Left lung (tissue), 4 donors: ENCODE measurements at regions not wholly inside any gene's neighbourhood (a gene's known extent, or its start where the extent isn't known, plus 50 kb on each side); places are given as distances from the start of the nearest gene placed in this dataset.

Experiments
- ATAC-seq: fragments of 200-7000 bp; cut with Tn5 transposase; one replicate; pipeline ENCODE4 v1.9.1; 2020; ENCODE audit warnings: moderate library complexity
- DNase-seq, 4 donors: peaks; one replicate each; pipeline ENCODE4 v3.0.0-alpha.2; 2013 to 2020
- H3K27ac ChIP-seq, 2 donors: fragments of 200-600 bp; sonication (generic) in 1 of 2; one replicate each; pipeline versions ENCODE4 v1.5.0 to v1.8.0; 2020 to 2021
- H3K27me3 ChIP-seq, 2 donors: fragments of 200-600 bp; sonication (generic) in 1 of 2; one replicate each; pipeline versions ENCODE4 v1.5.0 to v1.8.0; 2020 to 2021
- H3K36me3 ChIP-seq, 2 donors: fragments of 200-600 bp; sonication (generic) in 1 of 2; one replicate each; pipeline versions ENCODE4 v1.5.0 to v1.8.0; 2020 to 2021
- H3K4me1 ChIP-seq, 2 donors: fragments of 200-600 bp; one replicate each; pipeline ENCODE4 v1.8.0; 2021
- H3K4me3 ChIP-seq, 2 donors: fragments of 200-600 bp; sonication (generic) in 1 of 2; one replicate each; pipeline versions ENCODE4 v1.5.0 to v1.8.0; 2020 to 2021; ENCODE audit warnings: mild to moderate bottlenecking in 1 of 2
- H3K9me3 ChIP-seq, 2 donors: fragments of 200-600 bp; sonication (generic) in 1 of 2; one replicate each; pipeline versions ENCODE4 v1.5.0 to v1.8.0; 2020 to 2021
- intact Hi-C, 2 donors: fragments of 100-400 bp; cut with DNase I; formaldehyde crosslinking; loops; one replicate each; pipeline versions ENCODE4 v1.11.2 to v1.14.2; 2022
- TF ChIP-seq, protein P1 (sequence below), 2 donors: fragments of 200-600 bp; sonication (generic) in 1 of 2; IDR thresholded peaks; one replicate each; pipeline versions ENCODE4 v1.5.0 to v1.8.0; 2021; ENCODE audit warnings: antibody characterized with exemption in 2 of 2
- donor health status: DM: no; HTN: yes; CAD: no.
- donor health status: DM: no; HTN: no; CAD: no.

DNA sequence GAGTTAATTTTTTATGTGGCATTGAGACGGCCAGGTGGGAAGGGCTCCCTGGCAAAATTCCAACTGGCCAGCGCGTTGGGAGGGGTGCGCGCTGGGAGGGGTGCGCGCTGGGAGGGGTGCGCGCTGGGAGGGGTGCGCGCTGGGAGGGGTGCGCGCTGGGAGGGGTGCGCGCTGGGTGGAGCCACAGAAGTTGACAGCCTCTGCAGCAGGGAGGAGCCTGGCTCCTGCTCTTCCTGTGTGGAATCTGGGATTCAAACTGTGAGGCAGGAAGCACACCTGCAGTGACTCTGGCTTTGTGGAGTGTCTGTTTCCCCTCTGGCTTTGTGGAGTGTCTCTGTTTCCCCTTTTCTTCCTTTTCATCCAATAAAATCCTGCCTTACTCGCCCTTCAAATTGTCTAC is 147.9 kb upstream of the CBLN2 start:
- Histone ChIP-seq H3K27ac (no peak overlapping the region), H3K36me3 (no peaks in the 10 kb centered on the region), H3K9me3 (no peaks in the 10 kb centered on the region), H3K4me3 (peak overlapping the region in 1 of 2 donors; percentile 11), H3K4me1 (no peaks in the 10 kb centered on the region), H3K27me3 (no peaks in the 10 kb centered on the region)
- peak; percentile 90 for ATAC-seq
- TF ChIP-seq, protein P1, sequence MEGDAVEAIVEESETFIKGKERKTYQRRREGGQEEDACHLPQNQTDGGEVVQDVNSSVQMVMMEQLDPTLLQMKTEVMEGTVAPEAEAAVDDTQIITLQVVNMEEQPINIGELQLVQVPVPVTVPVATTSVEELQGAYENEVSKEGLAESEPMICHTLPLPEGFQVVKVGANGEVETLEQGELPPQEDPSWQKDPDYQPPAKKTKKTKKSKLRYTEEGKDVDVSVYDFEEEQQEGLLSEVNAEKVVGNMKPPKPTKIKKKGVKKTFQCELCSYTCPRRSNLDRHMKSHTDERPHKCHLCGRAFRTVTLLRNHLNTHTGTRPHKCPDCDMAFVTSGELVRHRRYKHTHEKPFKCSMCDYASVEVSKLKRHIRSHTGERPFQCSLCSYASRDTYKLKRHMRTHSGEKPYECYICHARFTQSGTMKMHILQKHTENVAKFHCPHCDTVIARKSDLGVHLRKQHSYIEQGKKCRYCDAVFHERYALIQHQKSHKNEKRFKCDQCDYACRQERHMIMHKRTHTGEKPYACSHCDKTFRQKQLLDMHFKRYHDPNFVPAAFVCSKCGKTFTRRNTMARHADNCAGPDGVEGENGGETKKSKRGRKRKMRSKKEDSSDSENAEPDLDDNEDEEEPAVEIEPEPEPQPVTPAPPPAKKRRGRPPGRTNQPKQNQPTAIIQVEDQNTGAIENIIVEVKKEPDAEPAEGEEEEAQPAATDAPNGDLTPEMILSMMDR (IDR thresholded peaks at IDR 0.05): no peak
- peak in 1 of 4 donors; percentile 7 for DNase-seq
- intact Hi-C loops: no loop called here

DNA sequence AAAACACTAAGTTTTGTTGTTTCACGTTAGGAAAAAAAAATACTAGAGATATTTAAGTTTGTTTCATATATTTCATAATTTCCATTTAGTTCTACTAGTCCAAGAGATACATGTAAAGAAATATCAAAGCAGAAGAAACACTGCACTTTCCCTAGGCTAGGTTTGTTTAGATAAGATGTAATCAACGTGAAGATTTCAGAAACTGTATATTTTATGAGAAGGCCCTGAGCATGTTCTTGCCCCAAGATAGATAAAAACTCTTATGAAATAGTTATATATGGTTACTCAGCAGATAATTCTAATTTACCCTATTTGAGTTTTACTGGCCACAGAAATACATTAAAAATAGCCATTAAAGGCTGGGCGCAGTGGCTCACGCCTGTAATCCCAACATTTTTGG is 143.6 kb upstream of the CBLN2 start:
- no peak overlapping the region for H3K27ac ChIP-seq
- H3K4me1 ChIP-seq: no peaks in the 10 kb centered on the region
- H3K36me3 ChIP-seq: no peaks in the 10 kb centered on the region
- H3K27me3 ChIP-seq: no peaks in the 10 kb centered on the region
- ATAC-seq (no peak), DNase-seq (no peak)
- TF ChIP-seq, protein P1 (IDR thresholded peaks at IDR 0.05): no peak
- intact Hi-C loops: no loop called here
- H3K9me3 ChIP-seq: no peaks in the 10 kb centered on the region
- H3K4me3 ChIP-seq: no peak overlapping the region

DNA sequence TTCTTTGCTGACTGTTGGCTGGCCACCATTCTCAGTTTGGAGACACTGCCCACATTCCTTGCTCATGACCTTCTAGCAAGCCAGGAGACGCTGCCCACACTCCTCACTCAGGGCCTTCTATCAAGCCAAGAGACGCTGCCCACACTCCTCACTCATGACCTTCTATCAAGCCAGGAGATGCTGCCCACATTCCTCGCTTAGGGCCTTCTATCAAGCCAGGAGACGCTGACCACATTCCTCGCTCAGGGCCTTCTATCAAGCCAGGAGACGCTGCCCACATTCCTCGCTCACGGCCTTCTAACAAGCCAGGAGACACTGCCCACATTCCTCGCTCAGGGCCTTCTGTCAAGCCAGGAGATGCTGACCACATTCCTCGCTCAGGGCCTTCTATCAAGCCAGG is 131.3 kb upstream of the CBLN2 start:
- Histone ChIP-seq H3K36me3 (no peaks in the 10 kb centered on the region), H3K4me3 (no peak overlapping the region), H3K4me1 (no peaks in the 10 kb centered on the region), H3K9me3 (no peaks in the 10 kb centered on the region), H3K27ac (no peak overlapping the region), H3K27me3 (no peaks in the 10 kb centered on the region)
- intact Hi-C loops: no loop called here
- no peak for DNase-seq
- no peak for ATAC-seq
- TF ChIP-seq, protein P1 (IDR thresholded peaks at IDR 0.05): no peak

DNA sequence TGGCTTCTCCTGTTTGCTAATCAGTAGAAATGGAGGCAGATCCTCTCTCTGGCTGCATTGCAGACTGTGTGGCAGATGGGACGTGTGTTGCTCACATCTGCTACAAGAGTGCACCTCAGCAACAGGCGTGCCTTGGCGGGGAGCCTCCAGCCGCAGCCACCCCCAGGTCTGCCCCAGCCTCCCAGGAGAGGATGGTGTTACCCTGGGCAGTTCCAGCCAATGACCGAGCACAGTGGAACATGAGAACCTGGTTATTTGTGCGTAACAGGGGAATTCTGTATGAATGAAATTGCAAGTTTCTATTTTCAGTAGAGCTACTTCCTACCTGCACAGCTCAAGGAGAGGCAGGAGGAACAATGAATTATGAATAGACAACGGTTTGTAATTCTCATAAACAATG is 130.6 kb upstream of the CBLN2 start:
- Histone ChIP-seq H3K4me1 (no peaks in the 10 kb centered on the region), H3K27me3 (no peaks in the 10 kb centered on the region), H3K9me3 (no peaks in the 10 kb centered on the region), H3K36me3 (no peaks in the 10 kb centered on the region), H3K4me3 (no peak overlapping the region), H3K27ac (no peak overlapping the region)
- DNase-seq (no peak), ATAC-seq (no peak)
- TF ChIP-seq, protein P1 (IDR thresholded peaks at IDR 0.05): no peak
- intact Hi-C loops: no loop called here

DNA sequence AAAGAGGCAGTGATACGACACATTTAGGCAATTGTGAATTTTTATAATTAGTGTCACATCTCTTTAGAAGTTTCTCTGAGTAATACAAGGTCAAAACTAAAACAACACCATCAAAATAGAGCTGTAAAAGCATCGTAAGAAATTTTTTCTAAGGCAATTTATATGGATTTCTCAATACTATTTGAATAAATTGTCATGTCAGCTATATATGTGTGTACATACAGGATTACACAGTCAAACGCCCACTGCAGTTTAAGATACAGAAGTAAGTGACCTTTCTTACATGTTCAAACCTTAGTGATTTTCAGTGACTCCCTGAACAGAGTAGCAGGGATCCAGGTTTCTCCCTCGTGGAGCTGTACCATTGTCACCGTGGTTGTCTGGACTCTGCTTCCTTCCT is 129.1 kb upstream of the CBLN2 start:
- Histone ChIP-seq H3K27me3 (no peaks in the 10 kb centered on the region), H3K4me1 (no peaks in the 10 kb centered on the region), H3K27ac (no peak overlapping the region), H3K9me3 (no peaks in the 10 kb centered on the region), H3K36me3 (no peaks in the 10 kb centered on the region), H3K4me3 (no peak overlapping the region)
- ATAC-seq (no peak), DNase-seq (no peak)
- TF ChIP-seq, protein P1 (IDR thresholded peaks at IDR 0.05): no peak
- intact Hi-C loops: no loop called here
